ENCODE measurements at regions not wholly inside any gene's neighbourhood (a gene's known extent, or its start where the extent isn't known, plus 50 kb on each side); places are given as distances from the start of the nearest gene placed in this dataset.

DNA sequence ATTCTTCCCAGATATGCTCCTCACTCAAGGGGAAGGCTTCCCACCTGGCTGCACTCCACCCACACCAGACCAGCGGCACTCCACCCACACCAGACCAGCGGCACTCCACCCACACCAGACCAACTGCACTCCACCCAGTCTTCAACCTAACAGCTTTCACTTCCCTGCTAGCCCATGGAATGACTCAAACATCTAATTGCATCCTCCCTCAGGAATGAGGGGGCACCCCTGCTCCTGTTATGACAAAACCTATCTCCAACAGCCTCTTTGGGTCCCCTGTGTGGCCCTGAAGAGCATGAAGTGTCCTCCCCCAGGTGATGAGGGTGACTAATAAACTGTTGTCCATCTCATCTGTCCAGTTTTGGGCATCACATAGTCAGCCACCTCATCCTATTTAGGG lies 556.6 kb upstream of the TUSC1 start:
- Histone ChIP-seq H3K36me3 (replicated peaks in 1 of 2; ENCODE audit: control insufficient read depth in 2 of 2, insufficient read depth in 2 of 2, low read length in 2 of 2) (no peaks in the 10 kb centered on the region), H2BK15ac (ENCODE audit: low read length) (no peak overlapping the region), H3K4ac (ENCODE audit: low read length) (no peak overlapping the region), H3K4me2 (ENCODE audit: insufficient read depth, low read length, poor library complexity, severe bottlenecking) (no peak overlapping the region), H3K4me3 (ENCODE audit: low read length in 2 of 2) (no peak overlapping the region), H3K27ac (replicated peaks; ENCODE audit: low read length) (no peak overlapping the region), H4K91ac (ENCODE audit: low read depth, low read length, poor library complexity) (no peak overlapping the region), H2AFZ (ENCODE audit: low read length) (no peak overlapping the region), H3K79me1 (ENCODE audit: low read depth, low read length) (no peaks in the 10 kb centered on the region), H3K9ac (ENCODE audit: low read depth, low read length, poor library complexity) (no peak overlapping the region), H2BK5ac (ENCODE audit: low read length) (no peak overlapping the region), H2BK120ac (ENCODE audit: low read depth, low read length) (no peak overlapping the region), H3K23ac (ENCODE audit: low read depth, low read length, poor library complexity) (no peak overlapping the region), H3K27me3 (ENCODE audit: control insufficient read depth in 3 of 3, insufficient read depth in 3 of 3, low read depth in 1 of 3, low read length in 3 of 3) (no peaks in the 10 kb centered on the region), H2AK5ac (ENCODE audit: low read depth, low read length) (no peak overlapping the region), H2BK12ac (ENCODE audit: low read length) (no peak overlapping the region), H3K14ac (ENCODE audit: low read length) (no peak overlapping the region), H3K9me3 (replicated peaks in 1 of 2; ENCODE audit: control insufficient read depth in 2 of 2, insufficient read depth in 1 of 2, low read depth in 1 of 2, low read length in 2 of 2) (no peaks in the 10 kb centered on the region), H3K18ac (ENCODE audit: low read length) (no peak overlapping the region), H3K4me1 (ENCODE audit: control insufficient read depth in 2 of 2, insufficient read depth in 1 of 2, low read depth in 1 of 2, low read length in 2 of 2) (no peaks in the 10 kb centered on the region), H4K8ac (ENCODE audit: low read depth, low read length) (no peak overlapping the region)
- no CpG with 5 or more reads among the region's 2 CpGs for WGBS, 2 donors (ENCODE audit: extremely low coverage in 2 of 2, insufficient read length in 2 of 2, insufficient replicate concordance in 1 of 2)
- no peak for DNase-seq (ENCODE audit: low spot score)

GRCh38 chr9:26231391-26231790 lies 553.1 kb upstream of the TUSC1 start:
- H2BK12ac ChIP-seq (ENCODE audit: low read length) = no peak overlapping the region
- no peak overlapping the region for H2BK15ac ChIP-seq (ENCODE audit: low read length)
- H3K79me1 ChIP-seq (ENCODE audit: low read depth, low read length) = no peaks in the 10 kb centered on the region
- no peaks in the 10 kb centered on the region for H3K36me3 ChIP-seq (replicated peaks in 1 of 2; ENCODE audit: control insufficient read depth in 2 of 2, insufficient read depth in 2 of 2, low read length in 2 of 2)
- no peak overlapping the region for H4K8ac ChIP-seq (ENCODE audit: low read depth, low read length)
- no peak overlapping the region for H3K4ac ChIP-seq (ENCODE audit: low read length)
- H3K9me3 ChIP-seq (replicated peaks in 1 of 2; ENCODE audit: control insufficient read depth in 2 of 2, insufficient read depth in 1 of 2, low read depth in 1 of 2, low read length in 2 of 2) = no peaks in the 10 kb centered on the region
- DNase-seq (ENCODE audit: low spot score) = no peak
- no peak overlapping the region for H3K27ac ChIP-seq (replicated peaks; ENCODE audit: low read length)
- H3K4me2 ChIP-seq (ENCODE audit: insufficient read depth, low read length, poor library complexity, severe bottlenecking) = no peak overlapping the region
- no peak overlapping the region for H3K9ac ChIP-seq (ENCODE audit: low read depth, low read length, poor library complexity)
- no peak overlapping the region for H2AFZ ChIP-seq (ENCODE audit: low read length)
- H2BK5ac ChIP-seq (ENCODE audit: low read length) = no peak overlapping the region
- no peaks in the 10 kb centered on the region for H3K27me3 ChIP-seq (ENCODE audit: control insufficient read depth in 3 of 3, insufficient read depth in 3 of 3, low read depth in 1 of 3, low read length in 3 of 3)
- H4K91ac ChIP-seq (ENCODE audit: low read depth, low read length, poor library complexity) = no peak overlapping the region
- no peak overlapping the region for H2BK120ac ChIP-seq (ENCODE audit: low read depth, low read length)
- no peak overlapping the region for H3K23ac ChIP-seq (ENCODE audit: low read depth, low read length, poor library complexity)
- no peak overlapping the region for H3K18ac ChIP-seq (ENCODE audit: low read length)
- no peaks in the 10 kb centered on the region for H3K4me1 ChIP-seq (ENCODE audit: control insufficient read depth in 2 of 2, insufficient read depth in 1 of 2, low read depth in 1 of 2, low read length in 2 of 2)
- H3K4me3 ChIP-seq (ENCODE audit: low read length in 2 of 2) = no peak overlapping the region
- WGBS, 2 donors (ENCODE audit: extremely low coverage in 2 of 2, insufficient read length in 2 of 2, insufficient replicate concordance in 1 of 2) = no CpG with 5 or more reads among the region's 4 CpGs
- H3K14ac ChIP-seq (ENCODE audit: low read length) = no peak overlapping the region
- H2AK5ac ChIP-seq (ENCODE audit: low read depth, low read length) = no peak overlapping the region

DNA sequence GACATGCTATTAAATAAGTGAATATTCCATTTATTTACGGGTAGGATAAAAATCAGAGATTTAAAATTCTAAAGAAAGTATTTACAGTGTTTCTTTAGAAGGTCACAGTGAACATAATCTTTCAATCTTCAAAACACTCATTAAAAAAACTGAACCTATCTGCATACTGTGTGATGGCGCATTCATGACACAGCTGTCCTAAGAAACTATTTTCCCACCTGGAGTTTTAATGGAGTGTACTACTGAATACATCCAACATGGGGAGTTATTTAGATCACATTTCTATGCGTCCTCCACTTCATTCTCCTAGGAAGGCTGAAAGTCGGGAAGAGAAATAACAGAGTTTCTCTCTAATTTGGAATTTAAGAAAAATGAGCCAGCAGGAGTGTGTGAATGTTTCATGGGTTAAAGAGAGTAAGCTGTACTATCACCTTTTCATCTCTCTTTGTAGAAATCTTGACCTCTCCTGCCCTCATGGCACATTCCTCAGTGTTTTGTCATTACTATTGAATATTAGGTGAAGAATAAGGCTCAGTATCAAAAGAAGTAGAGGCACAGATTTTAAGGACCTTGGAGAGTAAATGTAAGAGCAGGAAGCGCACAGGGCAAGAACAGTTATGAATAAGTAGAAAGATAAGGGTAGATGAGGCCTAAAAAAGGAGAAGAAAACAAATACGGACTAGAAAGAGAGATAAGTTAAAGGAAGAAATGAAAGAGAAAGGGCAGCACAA lies 551.2 kb upstream of the TUSC1 start:
- Histone ChIP-seq H3K23ac (ENCODE audit: low read depth, low read length, poor library complexity) (no peak overlapping the region), H2BK5ac (ENCODE audit: low read length) (no peak overlapping the region), H3K18ac (ENCODE audit: low read length) (no peak overlapping the region), H3K9ac (ENCODE audit: low read depth, low read length, poor library complexity) (no peak overlapping the region), H4K8ac (ENCODE audit: low read depth, low read length) (no peak overlapping the region), H3K27ac (replicated peaks; ENCODE audit: low read length) (no peak overlapping the region), H2BK15ac (ENCODE audit: low read length) (no peak overlapping the region), H2BK120ac (ENCODE audit: low read depth, low read length) (no peak overlapping the region), H3K4me2 (ENCODE audit: insufficient read depth, low read length, poor library complexity, severe bottlenecking) (no peak overlapping the region), H3K4me1 (ENCODE audit: control insufficient read depth in 2 of 2, insufficient read depth in 1 of 2, low read depth in 1 of 2, low read length in 2 of 2) (no peaks in the 10 kb centered on the region), H3K79me1 (ENCODE audit: low read depth, low read length) (no peaks in the 10 kb centered on the region), H3K9me3 (replicated peaks in 1 of 2; ENCODE audit: control insufficient read depth in 2 of 2, insufficient read depth in 1 of 2, low read depth in 1 of 2, low read length in 2 of 2) (no peaks in the 10 kb centered on the region), H3K4ac (ENCODE audit: low read length) (no peak overlapping the region), H2AFZ (ENCODE audit: low read length) (no peak overlapping the region), H3K14ac (ENCODE audit: low read length) (no peak overlapping the region), H4K91ac (ENCODE audit: low read depth, low read length, poor library complexity) (no peak overlapping the region), H3K27me3 (ENCODE audit: control insufficient read depth in 3 of 3, insufficient read depth in 3 of 3, low read depth in 1 of 3, low read length in 3 of 3) (no peaks in the 10 kb centered on the region), H2AK5ac (ENCODE audit: low read depth, low read length) (no peak overlapping the region), H3K36me3 (replicated peaks in 1 of 2; ENCODE audit: control insufficient read depth in 2 of 2, insufficient read depth in 2 of 2, low read length in 2 of 2) (no peaks in the 10 kb centered on the region), H3K4me3 (ENCODE audit: low read length in 2 of 2) (no peak overlapping the region), H2BK12ac (ENCODE audit: low read length) (no peak overlapping the region)
- no CpG with 5 or more reads among the region's 6 CpGs for WGBS, 2 donors (ENCODE audit: extremely low coverage in 2 of 2, insufficient read length in 2 of 2, insufficient replicate concordance in 1 of 2)
- DNase-seq (ENCODE audit: low spot score) = no peak

DNA sequence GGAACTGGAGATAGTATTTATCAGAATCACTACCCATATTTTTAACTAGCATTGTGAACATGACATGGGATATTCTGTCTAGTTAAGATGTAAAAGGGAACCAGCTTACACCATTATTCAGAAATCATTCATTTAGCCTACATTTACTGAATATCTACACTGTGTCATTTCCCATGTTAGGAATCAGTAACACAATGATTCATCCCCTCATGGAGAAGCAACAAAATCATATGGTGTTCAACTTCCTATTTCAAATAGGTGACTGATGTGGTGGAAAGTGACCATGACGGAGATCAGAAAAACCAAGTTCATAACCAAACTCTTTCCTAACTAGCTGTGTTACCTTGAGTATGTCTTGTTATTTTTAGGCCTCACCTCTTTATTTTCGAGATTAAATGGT lies 550.0 kb upstream of the TUSC1 start:
- no peak for DNase-seq (ENCODE audit: low spot score)
- no peak overlapping the region for H3K27ac ChIP-seq (replicated peaks; ENCODE audit: low read length)

More for the DNA sequence above, 550.0 kb upstream of the TUSC1 start:
- WGBS, 2 donors (ENCODE audit: extremely low coverage in 2 of 2, insufficient read length in 2 of 2, insufficient replicate concordance in 1 of 2) = no CpG with 5 or more reads among the region's 2 CpGs
- no peak overlapping the region for H2BK12ac ChIP-seq (ENCODE audit: low read length)
- H3K4me3 ChIP-seq (ENCODE audit: low read length in 2 of 2) = no peak overlapping the region
- no peak overlapping the region for H2AFZ ChIP-seq (ENCODE audit: low read length)
- no peak overlapping the region for H2AK5ac ChIP-seq (ENCODE audit: low read depth, low read length)
- no peaks in the 10 kb centered on the region for H3K36me3 ChIP-seq (replicated peaks in 1 of 2; ENCODE audit: control insufficient read depth in 2 of 2, insufficient read depth in 2 of 2, low read length in 2 of 2)
- H3K4me2 ChIP-seq (ENCODE audit: insufficient read depth, low read length, poor library complexity, severe bottlenecking) = no peak overlapping the region
- H3K4me1 ChIP-seq (ENCODE audit: control insufficient read depth in 2 of 2, insufficient read depth in 1 of 2, low read depth in 1 of 2, low read length in 2 of 2) = no peaks in the 10 kb centered on the region
- H4K8ac ChIP-seq (ENCODE audit: low read depth, low read length) = no peak overlapping the region
- no peak overlapping the region for H2BK5ac ChIP-seq (ENCODE audit: low read length)
- H3K23ac ChIP-seq (ENCODE audit: low read depth, low read length, poor library complexity) = no peak overlapping the region
- no peaks in the 10 kb centered on the region for H3K79me1 ChIP-seq (ENCODE audit: low read depth, low read length)
- H3K27me3 ChIP-seq (ENCODE audit: control insufficient read depth in 3 of 3, insufficient read depth in 3 of 3, low read depth in 1 of 3, low read length in 3 of 3) = no peaks in the 10 kb centered on the region
- H2BK15ac ChIP-seq (ENCODE audit: low read length) = no peak overlapping the region
- no peak overlapping the region for H2BK120ac ChIP-seq (ENCODE audit: low read depth, low read length)
- no peak overlapping the region for H3K18ac ChIP-seq (ENCODE audit: low read length)
- no peak overlapping the region for H3K14ac ChIP-seq (ENCODE audit: low read length)
- H3K9me3 ChIP-seq (replicated peaks in 1 of 2; ENCODE audit: control insufficient read depth in 2 of 2, insufficient read depth in 1 of 2, low read depth in 1 of 2, low read length in 2 of 2) = no peaks in the 10 kb centered on the region
- H3K9ac ChIP-seq (ENCODE audit: low read depth, low read length, poor library complexity) = no peak overlapping the region
- H3K4ac ChIP-seq (ENCODE audit: low read length) = no peak overlapping the region
- H4K91ac ChIP-seq (ENCODE audit: low read depth, low read length, poor library complexity) = no peak overlapping the region

Data from neuronal stem cell (in vitro differentiated cells).